DMS153 (cell line): ENCODE measurements at regions not wholly inside any gene's neighbourhood (a gene's known extent, or its start where the extent isn't known, plus 50 kb on each side); places are given as distances from the start of the nearest gene placed in this dataset.

ENCODE experiments used
- DNase-seq: peaks from one replicate; lab custom pipeline; 2025; lab: John Stamatoyannopoulos, UW

DNA sequence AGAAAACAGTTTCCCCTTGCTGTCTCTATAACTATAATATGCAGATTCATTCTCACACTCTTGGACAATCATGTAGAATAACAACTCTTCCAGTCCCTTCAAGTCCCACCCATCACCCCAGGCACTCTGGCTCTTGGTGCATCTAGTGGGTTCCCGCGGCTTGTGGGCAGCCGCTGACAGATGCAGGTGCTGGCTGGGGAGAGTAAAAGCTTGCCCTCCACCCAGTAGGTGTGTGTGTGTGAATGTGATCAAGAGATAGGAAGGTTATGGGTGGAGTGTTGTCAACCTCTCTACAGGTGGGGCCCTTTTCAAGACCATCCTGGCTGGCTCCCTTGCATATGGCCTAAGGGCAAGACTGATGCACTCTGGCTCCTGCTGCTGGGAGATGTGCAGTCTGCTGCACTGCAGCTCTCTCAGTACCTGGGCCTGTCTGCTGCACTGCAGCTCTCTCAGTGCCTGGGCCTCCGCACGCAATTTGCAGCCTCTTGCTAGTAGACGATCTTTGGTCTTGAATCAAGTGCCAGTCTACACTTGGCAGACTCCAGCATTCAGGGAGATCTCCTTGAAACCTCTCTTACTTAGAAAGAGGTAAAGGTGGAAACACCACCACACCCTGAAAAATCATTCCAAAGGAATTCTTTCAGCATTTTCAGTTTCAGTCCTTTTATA lies 189.7 kb upstream of the GDNF start:
- DNase-seq: no peak

DNA sequence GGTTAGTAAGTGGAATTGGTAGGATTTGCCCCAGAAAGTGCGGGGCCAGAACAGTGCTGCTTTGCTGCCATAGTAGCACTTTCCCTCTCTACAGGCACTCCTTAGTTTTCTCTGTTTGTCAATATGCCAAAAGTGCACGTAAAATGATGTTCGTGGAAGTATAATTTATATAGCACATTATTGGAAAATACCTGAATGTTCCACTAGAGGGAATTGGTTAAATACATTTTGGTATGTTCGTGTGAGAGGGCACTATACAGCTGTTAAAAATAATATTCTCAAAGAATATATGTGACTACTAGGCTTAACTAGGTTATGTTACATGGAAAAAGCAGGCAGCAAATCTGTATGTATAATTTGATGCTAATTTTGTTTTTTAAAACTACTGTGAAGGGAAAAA lies 184.0 kb upstream of the GDNF start:
- no peak for DNase-seq

DNA sequence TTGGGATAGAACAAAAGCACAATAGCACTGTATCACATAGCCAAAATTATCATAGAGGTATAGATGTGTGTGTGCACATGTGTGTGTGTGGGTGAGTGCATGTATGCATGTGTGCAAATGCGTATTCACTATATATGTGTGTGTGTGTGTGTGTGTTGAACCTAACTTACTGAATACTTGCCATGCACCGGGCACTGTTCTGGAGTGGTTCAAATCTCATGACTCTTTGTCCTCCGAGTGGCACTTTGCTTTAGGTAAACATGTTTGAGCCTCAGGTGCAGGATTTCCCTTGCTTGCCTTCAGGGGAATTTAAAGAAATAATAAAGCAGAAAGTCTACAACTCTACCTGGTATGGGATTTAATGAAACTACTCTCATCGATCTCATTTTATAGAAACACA lies 183.5 kb upstream of the GDNF start:
- DNase-seq: no peak

DNA sequence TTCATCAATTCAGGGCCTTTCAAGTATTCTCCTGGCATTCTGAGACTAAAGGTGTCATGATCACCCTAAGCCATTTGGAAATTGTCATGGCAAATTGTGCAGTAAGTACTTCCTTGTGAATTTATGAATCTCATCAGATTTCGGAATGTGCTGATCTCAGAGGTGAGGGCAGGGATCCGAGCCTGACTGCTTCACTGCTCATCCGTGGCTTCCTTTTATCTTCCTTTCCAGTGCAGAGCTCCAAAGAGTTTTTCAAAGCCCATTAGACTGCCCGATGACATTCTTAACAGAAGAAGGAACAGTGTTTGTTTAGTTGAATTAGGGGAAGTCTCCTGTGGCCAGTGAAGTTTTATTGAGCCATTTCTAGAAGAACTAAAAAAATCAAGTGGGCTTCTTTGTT lies 182.8 kb upstream of the GDNF start:
- no peak for DNase-seq

DNA sequence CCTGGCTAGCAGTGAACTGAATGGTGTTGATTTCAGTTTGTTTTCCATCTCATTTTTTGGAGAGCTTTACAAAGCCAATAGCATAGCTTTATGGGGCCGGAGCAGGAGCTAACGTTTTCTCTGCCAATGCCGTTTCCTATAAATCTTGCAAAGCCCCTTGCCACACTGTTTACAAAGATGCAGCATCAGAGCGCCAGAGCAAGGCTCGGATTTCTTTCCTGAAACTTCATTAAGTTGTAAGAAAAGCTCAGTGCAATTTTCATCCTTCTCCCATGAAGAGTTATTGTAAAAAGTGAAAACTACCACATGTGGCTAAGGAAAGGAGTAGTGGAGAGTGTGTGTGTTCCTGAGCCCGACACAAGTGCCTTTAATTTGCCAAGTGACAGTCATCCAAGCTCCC lies 178.2 kb upstream of the GDNF start:
- DNase-seq: no peak

DNA sequence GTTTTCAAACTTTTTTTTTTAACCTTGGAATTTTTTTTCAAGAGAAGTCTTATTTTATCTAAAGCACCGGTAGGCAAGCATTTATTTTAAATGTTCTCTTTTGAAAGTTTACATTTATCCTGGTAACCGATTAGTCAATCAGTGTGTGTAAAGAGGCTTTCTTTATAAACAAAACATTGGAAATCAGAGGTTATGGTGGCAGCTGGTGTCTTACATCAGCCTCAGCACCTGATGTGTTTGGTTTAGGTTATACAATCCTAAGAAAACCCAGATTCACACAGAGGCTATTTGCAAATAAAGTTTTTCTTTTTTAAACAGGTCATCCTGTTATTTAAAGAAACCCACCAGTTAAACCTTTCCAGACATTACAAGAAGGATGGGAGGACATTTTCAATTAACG lies 173.3 kb upstream of the GDNF start:
- no peak for DNase-seq

DNA sequence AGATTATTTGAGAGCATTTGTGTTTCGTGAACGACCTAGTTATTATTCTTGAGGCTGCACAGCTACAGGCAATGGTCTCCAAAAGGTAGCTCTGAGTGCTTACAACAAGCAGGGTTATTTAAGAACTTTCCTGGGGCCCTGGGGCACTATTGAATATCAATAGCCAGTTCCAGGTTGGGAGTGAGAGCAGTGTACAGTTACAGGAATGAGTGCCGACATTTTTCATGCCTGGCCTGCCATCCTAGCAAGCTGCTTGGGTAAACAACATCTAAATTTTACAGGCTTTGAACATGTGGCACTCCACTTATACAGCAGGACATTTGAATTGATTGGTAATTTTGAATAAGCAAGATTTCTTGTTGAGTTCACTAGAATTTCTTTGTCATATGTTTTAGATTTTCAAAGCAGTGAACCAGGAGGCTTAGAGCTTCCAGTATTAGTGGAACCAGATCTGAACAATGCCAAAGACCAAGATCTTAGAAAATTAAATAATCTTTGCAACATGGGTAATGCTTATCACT lies 171.9 kb upstream of the GDNF start:
- DNase-seq: peak; percentile 23

DNA sequence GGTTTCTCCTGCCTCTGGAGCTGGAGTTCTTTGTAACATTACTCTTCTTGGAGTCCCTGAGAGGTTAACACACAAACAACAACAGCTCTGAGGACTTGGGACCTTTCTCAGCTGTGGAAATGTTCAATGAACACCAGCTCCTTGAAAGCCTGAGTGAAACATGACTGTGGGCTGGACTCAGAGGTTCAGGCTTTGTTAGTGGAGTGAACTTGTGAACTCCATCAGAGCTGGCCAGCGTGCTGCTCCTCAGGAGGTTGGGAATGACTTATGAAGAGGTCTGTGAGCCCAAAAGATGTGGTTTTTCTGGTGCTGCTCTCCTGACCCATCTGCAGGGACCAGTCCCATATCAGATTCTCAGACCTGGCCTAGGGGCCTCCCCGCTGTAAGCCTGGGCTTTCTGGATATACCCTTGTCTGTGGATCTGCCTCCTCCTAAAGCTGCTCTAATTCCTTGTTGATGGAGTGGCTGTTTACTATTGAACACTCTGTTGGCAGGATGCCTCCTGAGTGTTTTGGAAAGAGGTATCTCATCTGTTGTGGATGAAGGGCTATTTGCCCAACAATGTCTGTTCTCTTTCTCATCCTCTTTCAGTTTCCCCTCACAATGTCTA lies 170.0 kb upstream of the GDNF start:
- no peak for DNase-seq

DNA sequence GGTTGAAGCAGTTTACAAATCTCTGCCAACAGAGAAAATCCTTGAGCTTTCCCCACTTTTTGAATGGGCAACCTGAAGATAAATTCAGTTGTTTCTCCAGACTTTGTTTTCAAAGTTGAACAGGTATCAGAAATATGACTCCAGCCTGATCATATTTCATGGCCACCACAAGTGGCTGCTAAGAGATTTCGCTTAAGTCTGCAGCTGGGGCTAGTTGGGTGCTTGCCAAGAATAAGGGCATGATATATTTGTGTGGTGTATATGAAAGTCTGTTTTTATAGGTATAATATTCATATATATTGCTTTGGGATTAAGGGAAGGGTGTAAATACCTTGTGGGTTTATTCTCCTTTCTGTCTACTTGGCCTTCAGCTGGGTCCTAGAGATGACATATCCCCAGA lies 168.4 kb upstream of the GDNF start:
- DNase-seq: peak; percentile 64

DNA sequence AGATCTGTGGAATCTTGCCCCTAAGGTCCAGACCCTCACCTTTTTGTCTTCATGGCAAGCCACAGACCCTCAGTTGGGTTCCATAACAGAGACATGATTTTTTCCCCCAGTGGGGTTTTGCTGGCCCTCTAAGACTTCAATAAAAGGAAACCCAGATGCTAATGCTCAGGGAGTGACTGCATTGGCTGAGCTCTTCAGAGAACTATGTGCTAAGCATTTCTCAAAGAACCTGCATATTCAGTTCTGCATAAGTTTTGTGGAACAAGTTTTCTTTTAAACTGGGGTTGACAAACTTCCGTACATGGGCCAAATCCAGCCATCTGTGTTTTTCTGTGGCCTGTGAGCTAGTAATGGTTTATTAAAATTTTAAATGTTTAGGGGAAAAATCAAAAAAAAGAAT lies 159.8 kb upstream of the GDNF start:
- no peak for DNase-seq

DNA sequence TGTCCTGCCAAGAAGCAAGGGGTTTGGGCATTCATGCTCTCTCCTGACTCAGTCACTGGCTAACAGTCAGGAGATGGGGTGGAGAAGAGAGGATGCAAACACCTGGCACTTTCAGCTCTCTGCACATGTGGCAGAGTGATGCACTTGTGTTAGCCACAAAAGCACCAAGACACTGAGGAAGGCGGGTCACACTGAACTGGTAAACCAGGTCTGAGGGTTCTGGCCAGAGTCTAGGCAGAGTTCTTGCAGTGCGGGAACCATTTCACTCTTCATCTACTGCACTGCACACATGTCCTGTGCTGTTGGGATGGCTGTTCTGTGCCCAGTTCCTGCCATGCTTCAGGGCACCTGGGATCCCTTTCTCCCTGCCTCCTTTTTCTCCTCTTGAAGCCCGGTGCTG lies 157.1 kb upstream of the GDNF start:
- DNase-seq: no peak

DNA sequence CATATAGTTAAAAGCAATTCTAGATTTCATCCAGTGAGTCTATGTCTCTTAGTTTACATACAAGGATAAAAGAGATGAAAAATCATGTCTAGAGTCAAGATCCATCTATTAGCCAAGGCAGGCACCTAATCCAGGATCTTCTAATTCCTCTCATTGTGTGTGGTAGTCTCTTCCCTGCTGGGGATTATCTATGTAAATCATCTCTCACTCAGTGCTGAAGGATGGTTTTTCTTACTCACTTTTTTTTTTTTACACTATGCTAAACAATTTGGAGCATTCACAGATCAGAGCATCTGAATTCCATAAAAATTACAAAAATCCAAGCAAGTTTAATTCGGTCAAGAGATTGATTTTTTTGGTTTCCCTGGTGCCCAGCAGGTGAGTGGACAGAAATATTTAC lies 154.9 kb upstream of the GDNF start:
- DNase-seq: no peak

DNA sequence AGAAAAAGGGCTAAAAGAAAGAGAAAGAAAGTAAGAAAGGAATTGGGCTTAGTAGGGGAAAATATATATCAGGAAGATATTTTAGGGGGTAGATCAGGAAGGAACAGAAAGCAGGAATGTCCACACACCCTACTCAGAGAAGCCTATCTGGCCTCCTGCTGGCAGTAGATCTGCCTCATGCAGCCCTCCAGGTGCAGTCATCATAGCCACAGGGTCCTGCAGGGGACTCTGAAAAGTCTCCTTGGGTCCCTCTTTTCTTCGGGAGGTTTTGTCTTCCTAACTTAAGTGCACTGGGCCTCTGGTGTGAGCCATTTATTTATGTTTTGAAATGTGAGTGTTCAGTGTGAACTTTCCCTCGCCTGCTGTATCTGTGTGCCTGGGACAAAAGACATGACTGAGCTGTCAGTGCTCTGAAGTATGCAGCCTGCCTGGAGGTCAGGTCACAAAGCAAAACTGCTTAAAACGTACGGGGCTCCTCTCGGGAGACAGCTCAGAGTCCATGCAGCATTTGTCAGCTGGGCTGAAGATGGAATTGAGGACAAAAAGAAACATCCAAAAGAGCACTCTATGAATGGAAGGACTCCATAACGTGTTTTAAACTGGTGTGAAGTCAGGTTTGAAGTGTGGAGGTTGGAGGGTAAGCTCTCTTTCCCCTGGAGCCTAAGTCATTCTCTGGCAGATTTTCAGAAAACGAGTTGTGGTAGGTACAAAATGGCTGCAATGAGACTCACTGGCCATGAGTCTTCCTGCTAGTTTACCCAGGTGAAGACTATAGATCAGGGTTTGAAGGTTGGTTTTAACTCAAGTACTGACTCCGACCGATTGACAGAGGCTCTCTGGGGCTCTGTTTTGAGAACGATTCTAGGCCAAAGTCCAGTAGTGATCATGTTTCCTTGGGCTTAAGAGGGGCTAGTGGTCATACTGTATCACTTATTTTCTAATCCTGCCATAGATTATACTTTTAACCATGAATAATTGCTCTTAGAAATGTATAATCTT lies 151.8 kb upstream of the GDNF start:
- DNase-seq: no peak

DNA sequence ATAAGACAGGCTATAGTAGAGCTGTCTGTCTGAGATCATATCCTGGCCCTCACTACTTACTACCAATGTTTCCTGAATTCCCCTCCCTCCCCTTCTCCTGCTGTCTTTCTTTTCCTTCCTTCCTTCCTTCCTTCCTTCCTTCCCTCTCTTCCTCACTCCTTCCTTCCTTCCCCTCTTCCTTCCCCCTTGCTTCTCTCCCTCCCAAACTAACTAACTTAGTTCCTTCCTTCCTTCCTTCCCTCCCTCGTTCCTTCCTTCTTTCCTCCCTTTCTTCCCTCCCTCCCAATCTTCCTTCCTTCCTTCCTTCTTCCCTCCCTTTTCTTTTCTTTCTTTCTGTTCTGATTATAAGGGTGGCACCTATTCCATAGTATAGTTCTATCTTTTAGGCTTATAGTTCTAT lies 150.0 kb upstream of the GDNF start:
- DNase-seq: no peak

DNA sequence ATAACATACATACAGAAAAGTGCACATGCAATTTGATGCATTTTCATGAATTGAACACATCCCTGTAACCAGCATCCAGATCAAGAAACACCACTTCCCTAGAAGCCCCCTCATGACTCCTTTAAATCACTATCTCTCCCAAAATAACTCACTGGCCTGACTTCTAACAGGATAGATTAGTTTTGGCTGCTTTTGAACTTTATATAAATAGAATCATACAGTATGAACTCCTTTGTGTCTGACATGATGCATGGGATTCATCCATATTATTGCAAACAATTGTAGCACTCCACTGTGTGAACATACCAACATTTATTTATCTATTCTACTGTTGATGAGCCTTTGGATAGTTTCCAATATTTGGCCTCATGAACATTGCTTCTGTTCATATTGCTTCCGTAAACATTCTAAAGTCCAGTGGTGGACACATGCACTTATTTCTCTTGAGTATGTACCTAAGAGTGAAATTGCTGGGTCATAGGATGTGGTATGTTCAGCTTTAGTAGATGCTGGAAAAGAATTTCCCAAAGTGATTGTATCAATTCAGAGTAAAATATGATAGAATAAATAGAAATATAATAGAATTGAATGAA lies 148.7 kb upstream of the GDNF start:
- DNase-seq: no peak

DNA sequence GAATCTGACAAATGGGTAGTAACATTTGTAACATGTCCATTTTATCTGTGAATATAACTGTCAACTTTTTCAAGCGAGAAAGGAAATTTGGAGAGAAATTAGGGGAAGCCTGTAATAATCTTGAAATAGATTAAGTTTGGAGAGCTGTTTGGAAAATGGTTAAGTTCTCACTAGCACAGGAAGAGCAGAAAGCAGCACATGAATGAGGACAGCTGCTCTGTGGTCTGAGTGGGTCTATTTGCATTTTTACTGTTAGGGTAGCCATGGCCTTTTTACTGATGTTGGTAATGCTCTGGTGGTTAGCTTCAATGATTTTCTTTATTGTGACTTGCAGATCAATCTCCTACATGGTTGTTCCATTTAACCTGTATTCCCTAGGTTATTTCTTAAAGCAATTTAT lies 144.5 kb upstream of the GDNF start:
- DNase-seq: no peak

DNA sequence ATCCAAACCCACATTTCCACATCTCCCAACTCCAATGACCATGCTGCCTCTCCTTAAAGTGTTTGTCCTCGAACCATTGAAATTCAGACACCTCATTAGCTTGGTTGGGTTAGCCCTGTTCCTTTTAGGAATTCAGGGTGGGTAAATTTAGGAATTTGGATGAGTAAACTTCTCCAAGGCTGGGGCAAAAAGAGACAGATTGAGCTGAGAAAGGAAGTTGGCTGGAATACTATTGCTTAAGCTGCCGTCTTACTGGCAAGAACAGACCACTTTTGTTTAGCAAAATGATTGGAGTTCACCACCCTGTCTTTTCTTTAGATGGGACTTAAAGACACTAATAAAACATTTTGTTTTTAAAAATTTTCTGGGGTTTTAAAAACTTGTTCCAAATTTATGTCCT lies 143.6 kb upstream of the GDNF start:
- no peak for DNase-seq

DNA sequence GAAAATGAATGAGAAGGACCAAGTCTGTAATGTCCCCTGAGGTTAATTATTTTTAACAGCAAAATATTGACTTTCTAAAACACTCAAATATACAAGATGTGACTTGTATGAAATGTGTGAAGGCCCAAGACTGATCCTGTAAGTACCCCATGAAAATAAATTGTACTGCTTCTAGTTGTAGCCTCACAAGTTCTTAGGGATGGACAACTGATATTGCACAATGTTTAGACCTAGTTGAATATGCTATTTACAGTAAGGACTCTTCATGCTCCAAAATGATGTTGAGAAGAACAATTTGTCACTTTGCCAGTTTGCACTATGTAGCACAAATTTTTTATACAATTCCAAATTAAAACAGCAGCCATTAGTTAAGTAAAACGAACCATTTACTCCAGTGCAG lies 139.7 kb upstream of the GDNF start:
- DNase-seq: no peak

DNA sequence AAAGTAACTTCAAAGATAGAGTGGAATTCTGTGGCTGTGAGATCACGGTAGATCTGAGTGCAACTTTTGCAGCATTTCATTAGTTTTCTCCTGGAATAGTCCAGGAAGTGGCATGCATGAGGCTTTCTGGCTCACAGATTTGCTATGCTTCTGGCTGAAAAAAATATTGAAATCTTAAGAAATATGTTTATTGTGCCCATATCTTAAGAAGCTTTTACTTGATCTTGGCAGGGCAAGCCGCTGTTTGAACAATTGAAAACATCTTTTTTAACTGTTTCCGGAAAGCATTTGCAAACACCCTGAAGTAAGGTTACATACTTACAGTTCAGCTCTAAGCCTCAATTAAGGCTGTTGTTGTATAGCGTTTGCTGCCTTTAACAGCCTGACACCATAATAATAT lies 135.7 kb upstream of the GDNF start:
- no peak for DNase-seq

DNA sequence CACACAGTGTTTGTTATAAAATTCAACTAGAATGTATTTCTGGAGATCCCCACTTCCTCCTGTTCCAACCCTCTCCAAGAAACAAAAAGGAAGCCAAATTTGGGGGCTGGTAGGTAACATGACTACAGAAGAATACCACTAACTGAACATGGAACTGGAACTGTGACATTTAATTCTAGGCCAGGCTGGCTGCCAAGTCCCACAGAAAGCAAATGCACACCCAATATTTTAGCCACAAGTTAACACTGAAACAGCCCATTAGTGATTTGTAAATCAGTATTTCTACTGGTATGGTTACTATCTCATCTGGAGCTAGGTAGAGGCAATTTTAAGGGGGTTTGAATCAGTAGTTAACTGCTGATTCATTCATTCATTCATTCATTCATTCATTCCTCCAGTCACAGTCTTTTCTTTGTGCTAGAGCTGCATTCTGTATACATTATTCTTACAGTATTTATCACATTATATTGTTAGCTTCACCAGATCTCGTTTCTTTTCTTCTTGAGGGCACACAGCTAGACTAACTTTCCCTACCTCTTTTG lies 131.7 kb upstream of the GDNF start:
- DNase-seq: no peak

DNA sequence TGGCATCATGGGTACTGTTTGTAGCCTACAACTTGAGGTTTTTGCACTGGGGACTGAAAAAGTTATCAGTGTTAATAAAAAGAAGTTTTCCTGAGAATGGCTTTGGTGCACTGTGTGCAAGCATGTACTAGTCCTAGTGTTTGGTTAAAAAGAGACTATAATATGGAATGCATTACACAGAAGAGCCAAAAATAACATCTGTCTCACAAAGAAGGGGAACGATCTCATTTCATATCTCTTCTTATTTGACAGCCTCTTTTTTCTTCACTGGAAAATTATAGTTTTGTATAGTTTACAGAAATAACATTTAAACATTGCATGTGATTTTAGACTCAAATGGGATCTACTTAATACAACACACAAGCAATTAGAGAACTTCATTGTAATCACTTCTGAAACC lies 127.0 kb upstream of the GDNF start:
- DNase-seq: no peak

DNA sequence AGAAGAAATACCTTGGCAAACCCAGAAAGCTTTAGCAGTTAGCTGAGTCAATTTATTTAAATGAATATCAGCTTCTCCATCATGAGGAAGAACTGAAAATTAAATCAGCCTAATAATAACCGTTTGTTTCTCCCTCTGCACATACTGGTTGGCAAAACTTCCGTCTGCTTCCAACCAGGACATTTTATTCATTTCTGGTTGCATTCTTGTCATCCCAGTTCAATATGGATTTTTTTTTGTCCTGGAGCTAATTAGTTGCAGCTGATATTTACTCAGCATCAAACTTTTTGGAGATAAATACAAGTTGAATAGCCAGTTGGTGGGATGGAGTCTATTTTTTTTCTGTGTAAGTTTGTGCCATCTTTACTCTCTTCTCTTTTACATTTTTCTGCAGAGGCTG lies 126.5 kb upstream of the GDNF start:
- DNase-seq: no peak
